ENCODE measurements at regions not wholly inside any gene's neighbourhood (a gene's known extent, or its start where the extent isn't known, plus 50 kb on each side); places are given as distances from the start of the nearest gene placed in this dataset.

DNA sequence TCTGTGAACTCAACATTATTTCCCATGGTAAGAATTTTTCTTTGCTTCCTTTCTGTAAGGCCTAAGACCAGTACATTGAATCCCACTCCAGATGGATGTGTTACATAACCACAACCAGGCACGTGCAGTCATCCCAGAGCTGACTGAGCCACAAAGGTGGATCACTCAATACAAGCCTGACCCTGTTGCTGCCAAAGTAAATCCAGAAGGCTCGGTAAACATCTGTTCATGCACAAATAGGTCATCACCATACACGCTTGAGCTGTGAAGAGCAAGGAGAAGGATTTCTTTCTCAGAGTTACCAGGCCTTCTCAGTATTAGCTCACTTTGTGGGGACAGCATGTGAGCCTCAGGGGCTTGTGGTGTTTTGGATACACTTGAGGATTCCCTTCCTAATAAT lies 791.4 kb upstream of the FANCL start:
- TF ChIP-seq POLR2AphosphoS5 (IDR thresholded peaks at IDR 0.05; ENCODE audit: low read depth, low read length) (no peak), REST (IDR thresholded peaks at IDR 0.05; ENCODE audit: insufficient read depth in 1 of 2, low read depth in 2 of 2, low read length in 1 of 2) (no peak), TCF7L2 (IDR thresholded peaks at IDR 0.05; ENCODE audit: low read depth, low read length) (no peak)
- TF ChIP-seq, protein P1, sequence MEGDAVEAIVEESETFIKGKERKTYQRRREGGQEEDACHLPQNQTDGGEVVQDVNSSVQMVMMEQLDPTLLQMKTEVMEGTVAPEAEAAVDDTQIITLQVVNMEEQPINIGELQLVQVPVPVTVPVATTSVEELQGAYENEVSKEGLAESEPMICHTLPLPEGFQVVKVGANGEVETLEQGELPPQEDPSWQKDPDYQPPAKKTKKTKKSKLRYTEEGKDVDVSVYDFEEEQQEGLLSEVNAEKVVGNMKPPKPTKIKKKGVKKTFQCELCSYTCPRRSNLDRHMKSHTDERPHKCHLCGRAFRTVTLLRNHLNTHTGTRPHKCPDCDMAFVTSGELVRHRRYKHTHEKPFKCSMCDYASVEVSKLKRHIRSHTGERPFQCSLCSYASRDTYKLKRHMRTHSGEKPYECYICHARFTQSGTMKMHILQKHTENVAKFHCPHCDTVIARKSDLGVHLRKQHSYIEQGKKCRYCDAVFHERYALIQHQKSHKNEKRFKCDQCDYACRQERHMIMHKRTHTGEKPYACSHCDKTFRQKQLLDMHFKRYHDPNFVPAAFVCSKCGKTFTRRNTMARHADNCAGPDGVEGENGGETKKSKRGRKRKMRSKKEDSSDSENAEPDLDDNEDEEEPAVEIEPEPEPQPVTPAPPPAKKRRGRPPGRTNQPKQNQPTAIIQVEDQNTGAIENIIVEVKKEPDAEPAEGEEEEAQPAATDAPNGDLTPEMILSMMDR (IDR thresholded peaks at IDR 0.05): no peak
